NCI-H510A treated with DMSO at 0.1 percent for 48 hours (cell line): ENCODE measurements at regions not wholly inside any gene's neighbourhood (a gene's known extent, or its start where the extent isn't known, plus 50 kb on each side); places are given as distances from the start of the nearest gene placed in this dataset.

ENCODE experiments used
- DNase-seq: peaks from one replicate; lab custom pipeline; 2025; lab: John Stamatoyannopoulos, UW

DNA sequence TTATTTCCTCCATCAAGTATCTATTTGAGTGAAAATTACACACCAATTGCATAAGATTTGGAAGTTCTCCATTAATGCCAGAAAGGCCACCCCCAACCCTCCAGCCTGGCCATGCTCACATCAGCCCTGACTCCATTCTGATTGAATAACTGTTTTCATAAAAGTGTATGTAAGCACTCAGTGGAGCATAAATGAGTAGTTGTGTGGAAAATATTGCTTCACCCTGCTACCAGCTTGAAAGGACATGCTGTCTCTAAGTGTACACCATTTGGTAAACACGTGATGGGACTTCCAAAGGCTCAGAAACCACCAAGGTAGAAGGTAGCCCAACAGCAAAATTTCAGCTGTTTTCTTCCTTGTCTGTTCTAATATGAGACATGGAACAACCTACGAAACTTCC lies 393.8 kb downstream of the ZNF385D start:
- DNase-seq = no peak

DNA sequence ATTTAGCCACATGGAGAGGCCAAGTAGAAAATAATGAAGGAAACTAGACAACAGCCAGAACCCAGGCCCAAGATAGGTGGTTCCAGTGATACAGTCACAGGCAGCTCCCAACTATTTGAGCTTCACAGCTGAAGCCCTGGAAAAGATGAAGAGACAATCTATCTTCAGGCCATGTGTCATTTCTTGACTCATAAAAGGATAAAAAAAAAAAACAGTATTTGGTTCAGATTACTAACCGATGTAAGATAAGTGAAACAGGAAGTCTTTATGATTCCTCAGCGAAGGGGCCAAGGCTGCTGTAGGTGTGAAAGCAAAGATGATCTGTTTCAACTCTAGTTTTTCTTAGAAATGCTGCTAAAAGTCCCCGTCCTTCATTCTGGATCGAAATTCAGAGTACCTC lies 394.6 kb downstream of the ZNF385D start:
- DNase-seq = no peak

DNA sequence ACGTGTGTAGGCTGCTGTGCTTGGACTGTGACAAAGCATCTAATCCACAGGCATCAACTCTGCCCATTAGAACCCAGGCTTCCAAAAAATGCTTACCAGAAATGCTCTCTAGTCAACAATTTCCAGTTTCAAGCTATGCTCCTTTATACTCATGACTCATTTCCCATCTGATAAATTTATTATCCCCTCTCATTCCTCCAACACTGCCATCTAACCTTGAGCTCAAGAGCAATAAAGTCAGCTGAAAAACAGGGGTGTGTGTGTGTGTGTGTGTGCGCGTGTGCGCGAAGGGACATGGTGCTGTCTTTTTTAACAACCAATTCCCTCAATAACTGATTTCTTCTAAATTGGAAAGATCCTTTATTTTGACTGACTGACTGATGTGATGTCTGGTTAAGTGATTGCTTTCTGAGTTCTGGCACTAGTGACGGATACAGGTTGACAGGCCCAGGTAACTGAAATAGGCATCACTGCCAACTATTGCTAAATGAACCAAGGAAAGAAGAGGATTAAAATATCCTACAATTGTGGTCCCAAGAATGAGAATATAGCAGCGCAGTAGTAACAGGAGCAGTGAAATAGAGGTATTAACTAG lies 405.5 kb downstream of the ZNF385D start:
- DNase-seq = no peak

- DNase-seq = no peak
Measured at GRCh38 chr3:21331857-21332256, 419.2 kb downstream of the ZNF385D start.

GRCh38 chr3:21331321-21331720 lies 419.7 kb downstream of the ZNF385D start:
- DNase-seq = no peak

- DNase-seq = no peak
Measured at GRCh38 chr3:21330293-21330692, 420.7 kb downstream of the ZNF385D start.

GRCh38 chr3:21328711-21329390 lies 422.2 kb downstream of the ZNF385D start:
- DNase-seq = no peak

GRCh38 chr3:21326704-21327475 lies 424.1 kb downstream of the ZNF385D start:
- no peak for DNase-seq

DNA sequence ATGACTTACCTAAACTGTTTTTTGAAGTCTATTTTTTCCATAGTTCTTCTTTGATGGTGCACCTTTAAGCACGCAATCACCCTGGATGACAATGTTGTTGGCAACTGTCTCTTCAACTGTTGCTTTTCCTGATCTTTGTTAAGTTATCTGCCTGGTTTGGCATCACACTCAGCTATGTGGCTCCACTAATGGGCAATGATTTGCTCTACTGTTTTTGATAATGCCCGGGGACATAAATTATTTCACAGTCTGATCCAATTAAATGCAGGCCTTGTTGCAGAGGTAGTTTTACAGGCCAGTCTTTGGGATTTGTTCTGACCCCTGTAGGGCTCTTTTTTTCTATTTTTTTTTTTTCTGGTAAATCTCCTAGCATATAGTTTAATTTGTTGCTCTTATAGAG lies 436.3 kb downstream of the ZNF385D start:
- DNase-seq = no peak

GRCh38 chr3:21310891-21311290 lies 440.1 kb downstream of the ZNF385D start:
- DNase-seq = no peak

GRCh38 chr3:21310161-21310560 lies 440.8 kb downstream of the ZNF385D start:
- no peak for DNase-seq

DNA sequence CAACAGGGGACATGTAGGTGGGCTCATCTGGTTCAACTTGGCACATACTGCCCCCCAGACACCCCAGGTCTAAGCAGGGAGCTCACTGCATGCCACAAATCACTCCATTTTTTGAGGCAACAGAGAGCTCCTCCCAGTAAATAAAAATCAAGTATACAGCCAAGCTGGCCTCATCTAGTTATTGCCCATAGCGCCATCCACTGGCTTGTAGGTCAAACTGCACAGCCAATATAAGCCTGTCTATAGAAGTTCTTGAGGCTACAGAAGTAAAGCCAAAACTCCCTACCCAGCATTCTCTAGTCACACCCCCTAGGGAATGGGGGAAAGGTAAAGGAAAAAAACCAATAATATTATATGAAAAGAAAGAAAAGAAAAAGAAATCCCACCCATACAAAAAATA lies 453.7 kb downstream of the ZNF385D start:
- no peak for DNase-seq

GRCh38 chr3:21294768-21295167 lies 456.2 kb downstream of the ZNF385D start:
- DNase-seq = no peak

- no peak for DNase-seq
Measured at GRCh38 chr3:21292971-21293370, 458.0 kb downstream of the ZNF385D start.

DNA sequence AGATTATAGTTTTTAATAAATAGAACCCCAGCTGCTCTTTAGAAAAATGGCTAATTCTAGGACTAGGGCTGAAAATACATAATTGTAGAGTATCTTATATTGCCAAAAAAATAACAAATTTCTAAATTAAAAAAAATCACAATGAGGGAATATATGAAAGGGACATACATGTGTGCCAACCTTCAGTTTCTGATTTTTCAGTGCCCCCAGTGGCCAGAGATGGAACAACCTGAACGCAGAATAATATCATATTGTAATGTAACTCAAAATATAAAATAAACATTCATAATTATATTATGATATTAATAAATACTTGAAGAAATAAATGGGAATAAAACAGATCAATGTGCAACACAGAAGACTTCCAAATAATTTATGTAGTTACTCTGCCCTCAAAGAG lies 460.5 kb downstream of the ZNF385D start:
- DNase-seq = no peak

DNA sequence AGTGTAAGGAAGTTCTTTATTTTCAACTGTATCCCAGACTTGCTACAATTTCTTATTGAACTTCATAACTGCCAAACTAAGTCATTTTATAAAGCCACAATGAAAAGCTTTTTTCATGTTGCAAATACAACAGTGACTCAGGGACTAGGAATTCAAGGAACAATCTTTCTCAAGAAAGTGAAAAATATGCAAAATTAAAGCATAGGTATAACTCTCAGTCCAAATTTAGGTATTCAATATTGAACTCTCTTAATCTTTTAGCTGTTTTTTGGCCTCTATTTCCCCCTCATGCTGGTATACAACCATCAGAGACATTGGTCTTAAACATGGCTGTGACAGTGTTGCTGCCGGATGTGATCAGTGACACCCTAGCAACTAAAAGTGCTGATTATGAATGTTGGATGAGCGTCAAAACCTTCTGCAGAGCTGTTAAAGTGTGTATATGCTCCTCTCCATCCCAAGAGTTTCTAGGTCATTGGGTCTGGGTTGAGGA lies 476.9 kb downstream of the ZNF385D start:
- DNase-seq = no peak

- no peak for DNase-seq
Measured at GRCh38 chr3:21273259-21274025, 477.6 kb downstream of the ZNF385D start.

DNA sequence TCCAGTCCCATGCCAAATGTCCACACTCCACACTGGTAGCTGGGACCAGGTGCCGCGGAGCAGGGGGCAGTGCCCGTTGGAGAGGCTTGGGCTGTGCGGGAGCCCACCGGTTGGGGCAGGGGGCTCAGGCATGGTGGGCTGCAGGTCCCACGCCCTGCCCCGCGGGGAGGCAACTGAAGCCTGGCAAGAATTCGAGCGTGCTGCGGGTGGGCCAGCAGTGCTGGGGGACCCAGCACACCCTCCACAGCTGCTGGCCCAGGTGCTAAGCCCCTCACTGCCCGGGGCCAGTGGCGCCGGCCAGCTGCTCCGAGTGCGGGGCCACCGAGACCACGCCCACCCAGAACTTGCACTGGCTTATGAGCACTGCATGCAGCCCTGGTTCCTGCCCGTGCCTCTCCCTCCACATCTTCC lies 479.4 kb downstream of the ZNF385D start:
- no peak for DNase-seq

GRCh38 chr3:21269882-21270281 lies 481.1 kb downstream of the ZNF385D start:
- no peak for DNase-seq

- DNase-seq = no peak
Measured at GRCh38 chr3:21260507-21260906, 490.5 kb downstream of the ZNF385D start.

- no peak for DNase-seq
Measured at GRCh38 chr3:21259896-21260295, 491.1 kb downstream of the ZNF385D start.

DNA sequence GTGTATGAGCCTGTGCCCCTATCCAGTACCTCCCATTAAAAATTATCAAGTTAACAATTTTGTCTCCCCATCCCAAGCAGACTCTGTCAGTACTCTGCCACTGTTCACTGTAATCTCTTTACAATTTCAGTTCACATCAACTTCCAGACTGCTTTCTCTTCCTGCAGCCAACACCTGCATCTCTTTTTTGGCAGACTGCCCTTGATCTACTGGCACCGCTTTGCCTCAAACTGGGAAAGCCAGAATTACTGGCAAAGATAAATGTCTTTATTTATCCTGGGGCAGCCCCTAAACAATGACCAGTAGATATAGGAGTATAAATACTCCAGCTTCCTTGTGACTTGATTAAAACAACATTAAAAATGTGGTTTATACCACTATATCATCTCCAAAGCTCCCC lies 494.1 kb downstream of the ZNF385D start:
- DNase-seq = no peak
